Thoracic aorta (tissue), 2 donors: ENCODE measurements at regions not wholly inside any gene's neighbourhood (a gene's known extent, or its start where the extent isn't known, plus 50 kb on each side); places are given as distances from the start of the nearest gene placed in this dataset.
"Not testable (repeated sequence)": the region's sequence is repeated elsewhere in the genome, so short reads cannot be mapped to it uniquely, and the experiment has no call there.

Experiments used
- ATAC-seq: fragments of 150-250 bp; one replicate; pipeline ENCODE4 v1.8.0; 2017; ENCODE audit warnings: low read depth; ENCODE audit not compliant: insufficient number of reproducible peaks, low FRiP score
- DNase-seq: peaks from one replicate; pipeline ENCODE4 v3.0.0-alpha.2; 2020; ENCODE audit warnings: low spot score
- H3K27ac ChIP-seq, 2 donors: fragments of 200-600 bp; sonication (generic); 1 replicate in 1 of 2; 2 replicates in 1 of 2; pipeline ENCODE4 v1.5.1; 2016; ENCODE audit warnings: mild to moderate bottlenecking in 2 of 2, moderate library complexity in 2 of 2
- H3K27me3 ChIP-seq: fragments of 200-600 bp; sonication (generic); replicated peaks from 2 replicates; pipeline ENCODE4 v1.6.0; 2016; ENCODE audit warnings: mild to moderate bottlenecking; ENCODE audit not compliant: insufficient read depth
- H3K36me3 ChIP-seq: fragments of 200-600 bp; sonication (generic); one replicate; pipeline ENCODE4 v1.5.1; 2016
- H3K4me1 ChIP-seq, 2 donors: fragments of 200-600 bp; sonication (generic); 1 replicate in 1 of 2; 2 replicates in 1 of 2; pipeline versions ENCODE4 v1.5.1 to v1.6.0; 2016; ENCODE audit warnings: low read depth in 2 of 2, mild to moderate bottlenecking in 1 of 2; ENCODE audit not compliant: control insufficient read depth in 1 of 2
- H3K4me3 ChIP-seq: fragments of 200-600 bp; sonication (generic); 2 replicates; pipeline ENCODE4 v1.5.1; 2016; ENCODE audit warnings: mild to moderate bottlenecking
- H3K9me3 ChIP-seq: fragments of 200-600 bp; sonication (generic); 2 replicates; pipeline ENCODE4 v1.5.1; 2016
- CTCF ChIP-seq: fragments of 200-600 bp; sonication (generic); IDR thresholded peaks from one replicate; pipeline ENCODE4 v1.5.1; 2019; ENCODE audit warnings: antibody characterized with exemption

- Histone ChIP-seq H3K4me3 (no peak overlapping the region), H3K36me3 (no peaks in the 10 kb centered on the region), H3K27me3 (no peaks in the 10 kb centered on the region), H3K4me1 (no peaks in the 10 kb centered on the region), H3K9me3 (no peaks in the 10 kb centered on the region), H3K27ac (no peak overlapping the region)
- no peak for ATAC-seq
- TF ChIP-seq CTCF, result no peak
- no peak for DNase-seq
These were observed 1867.2 kb upstream of the C9orf72 start for GRCh38 chr9:29440449-29440848.

GRCh38 chr9:29445751-29446150 is 1872.5 kb upstream of the C9orf72 start:
- DNase-seq, result no peak
- Histone ChIP-seq H3K4me3 (no peak overlapping the region), H3K9me3 (no peaks in the 10 kb centered on the region), H3K27ac (no peak overlapping the region), H3K27me3 (no peaks in the 10 kb centered on the region), H3K36me3 (no peaks in the 10 kb centered on the region), H3K4me1 (no peaks in the 10 kb centered on the region)
- TF ChIP-seq CTCF, result no peak
- ATAC-seq, result no peak

- Histone ChIP-seq H3K4me1 (no peaks in the 10 kb centered on the region), H3K27me3 (no peaks in the 10 kb centered on the region), H3K27ac (no peak overlapping the region), H3K9me3 (no peaks in the 10 kb centered on the region), H3K4me3 (no peak overlapping the region), H3K36me3 (no peaks in the 10 kb centered on the region)
- ATAC-seq, result no peak
- DNase-seq, result no peak
- no peak for TF ChIP-seq CTCF
These were observed 1876.0 kb upstream of the C9orf72 start for GRCh38 chr9:29449306-29449705.

GRCh38 chr9:29450343-29450875 is 1877.1 kb upstream of the C9orf72 start:
- not testable (repeated sequence) for ATAC-seq, H3K27ac ChIP-seq, H3K9me3 ChIP-seq, DNase-seq, H3K27me3 ChIP-seq, H3K36me3 ChIP-seq, H3K4me3 ChIP-seq, H3K4me1 ChIP-seq

GRCh38 chr9:29456940-29457339 is 1883.7 kb upstream of the C9orf72 start:
- Histone ChIP-seq H3K9me3 (no peaks in the 10 kb centered on the region), H3K27ac (no peak overlapping the region), H3K4me1 (no peaks in the 10 kb centered on the region), H3K36me3 (no peaks in the 10 kb centered on the region), H3K4me3 (no peak overlapping the region), H3K27me3 (no peaks in the 10 kb centered on the region)
- TF ChIP-seq CTCF, result no peak
- ATAC-seq (no peak), DNase-seq (no peak)

GRCh38 chr9:29475471-29475870 is 1902.2 kb upstream of the C9orf72 start:
- no peak for TF ChIP-seq CTCF
- no peaks in the 10 kb centered on the region for H3K27me3 ChIP-seq
- no peak overlapping the region for H3K27ac ChIP-seq
- H3K9me3 ChIP-seq, result no peaks in the 10 kb centered on the region
- no peaks in the 10 kb centered on the region for H3K4me1 ChIP-seq
- ATAC-seq (no peak), DNase-seq (no peak)
- no peak overlapping the region for H3K4me3 ChIP-seq
- H3K36me3 ChIP-seq, result no peaks in the 10 kb centered on the region
